B cell (primary cell): ENCODE measurements at regions not wholly inside any gene's neighbourhood (a gene's known extent, or its start where the extent isn't known, plus 50 kb on each side); places are given as distances from the start of the nearest gene placed in this dataset.

ENCODE experiments used
- ATAC-seq: fragments of 200-7000 bp; cut with Tn5 transposase; one replicate; pipeline ENCODE4 v1.10.0; 2021; ENCODE audit warnings: low read depth, mild to moderate bottlenecking, moderate number of reproducible peaks, moderate library complexity
- CTCF ChIA-PET: fragments of 350-600 bp; sonication (Branson Sonifier 250); formaldehyde crosslinking; loops from one replicate; lab custom pipeline; 2021; ENCODE audit warnings: antibody characterized with exemption, inconsistent platforms; lab: Charles Lee
- POLR2A ChIA-PET: fragments of 350-600 bp; sonication (Branson Sonifier 250); formaldehyde crosslinking; loops from one replicate; lab custom pipeline; 2021; ENCODE audit warnings: antibody characterized with exemption; lab: Charles Lee
- DNase-seq: peaks from one replicate; pipeline ENCODE4 v3.0.0; 2013
- H2AFZ ChIP-seq: 2 replicates; pipeline ENCODE4 v1.6.1; 2012; ENCODE audit warnings: mild to moderate bottlenecking, low read depth, low read length; ENCODE audit not compliant: insufficient read depth, poor library complexity, severe bottlenecking
- H3K27ac ChIP-seq, 2 donors: 1 replicate in 1 of 2; 2 replicates in 1 of 2; pipeline ENCODE4 v1.5.1; 2012 to 2013; ENCODE audit warnings: low read length in 2 of 2, mild to moderate bottlenecking in 2 of 2, moderate library complexity in 1 of 2
- H3K27me3 ChIP-seq, 4 experiments: fragments of 200-600 bp in 1 of 4; sonication (generic) in 1 of 4; replicated peaks in 1 of 4; 1 replicate in 2 of 4; 2 replicates in 2 of 4; pipeline versions ENCODE4 v1.6.1 to v1.7.0; 2013 to 2016; ENCODE audit warnings: low read length in 3 of 4, mild to moderate bottlenecking in 2 of 4, mixed read lengths in 1 of 4, moderate library complexity in 1 of 4; ENCODE audit not compliant: insufficient read depth in 4 of 4, control insufficient read depth in 3 of 4; ENCODE audit errors: control extremely low read depth in 1 of 4
- H3K36me3 ChIP-seq, 2 experiments: replicated peaks in 1 of 2; 1 replicate in 1 of 2; 2 replicates in 1 of 2; pipeline versions ENCODE4 v1.6.1 to v1.7.1; 2013; ENCODE audit warnings: low read length in 1 of 2; ENCODE audit not compliant: insufficient read depth in 2 of 2, control insufficient read depth in 1 of 2; ENCODE audit errors: control extremely low read depth in 1 of 2, extremely low read depth in 1 of 2
- H3K4me1 ChIP-seq, 2 donors: fragments of 200-600 bp in 1 of 2; sonication (generic) in 1 of 2; 1 replicate in 1 of 2; 2 replicates in 1 of 2; pipeline versions ENCODE4 v1.5.1 to v1.6.1; 2013 to 2017; ENCODE audit warnings: low read length in 2 of 2; ENCODE audit not compliant: control insufficient read depth in 2 of 2, insufficient read depth in 2 of 2
- H3K4me2 ChIP-seq: replicated peaks from 2 replicates; pipeline ENCODE3; 2012; ENCODE audit warnings: mild to moderate bottlenecking, low read depth, low read length; ENCODE audit not compliant: poor library complexity, severe bottlenecking
- H3K4me3 ChIP-seq, 5 experiments: fragments of 200-600 bp in 1 of 5; sonication (generic) in 1 of 5; 1 replicate in 3 of 5; 2 replicates in 2 of 5; pipeline versions ENCODE4 v1.5.1 to v1.7.0; 2011 to 2016; ENCODE audit warnings: low read length in 4 of 5, mild to moderate bottlenecking in 4 of 5, low read depth in 2 of 5, control low read depth in 1 of 5, moderate library complexity in 1 of 5; ENCODE audit not compliant: insufficient read depth in 1 of 5; ENCODE audit errors: control extremely low read depth in 1 of 5, extremely low read depth in 1 of 5
- H3K79me2 ChIP-seq: fragments of 200-600 bp; sonication (generic); one replicate; pipeline ENCODE4 v1.6.0; 2016; ENCODE audit warnings: low read length; ENCODE audit not compliant: control insufficient read depth, insufficient read depth
- H3K9ac ChIP-seq: fragments of 200-600 bp; sonication (generic); 2 replicates; pipeline ENCODE4 v1.6.1; 2017; ENCODE audit warnings: mild to moderate bottlenecking, low read length, moderate library complexity
- H3K9me3 ChIP-seq, 3 donors: one replicate each; pipeline versions ENCODE4 v1.6.1 to v1.7.1; 2013; ENCODE audit warnings: low read length in 2 of 3; ENCODE audit not compliant: control insufficient read depth in 2 of 3, insufficient read depth in 1 of 3; ENCODE audit errors: control extremely low read depth in 1 of 3
- H4K20me1 ChIP-seq: 2 replicates; pipeline ENCODE4 v1.6.0; 2012; ENCODE audit warnings: mild to moderate bottlenecking, low read length; ENCODE audit not compliant: insufficient read depth, control insufficient read depth, poor library complexity, severe bottlenecking
- H3K27ac Mint-ChIP-seq: one replicate; pipeline ENCODE4 v1.8.0; 2021; ENCODE audit warnings: mixed read lengths
- H3K27me3 Mint-ChIP-seq: one replicate; pipeline ENCODE4 v1.8.0; 2021; ENCODE audit warnings: mixed read lengths
- H3K4me1 Mint-ChIP-seq: one replicate; pipeline ENCODE4 v1.8.0; 2021; ENCODE audit warnings: mixed read lengths
- H3K4me3 Mint-ChIP-seq: one replicate; pipeline ENCODE4 v1.8.0; 2021; ENCODE audit warnings: mixed read lengths
- H3K9me3 Mint-ChIP-seq: one replicate; pipeline ENCODE4 v1.8.0; 2022; ENCODE audit warnings: mixed read lengths; ENCODE audit not compliant: insufficient read depth
- EZH2 ChIP-seq: IDR thresholded peaks from 2 replicates; pipeline ENCODE4 v1.6.1; 2012; ENCODE audit warnings: borderline replicate concordance, low read depth, mild to moderate bottlenecking, moderate library complexity, low read length; ENCODE audit not compliant: insufficient read depth, poor library complexity, severe bottlenecking
- WGBS: methylation state at CpG from one replicate; pipeline ENCODE4 v1.1.5; 2013; ENCODE audit warnings: missing lambda C conversion rate; ENCODE audit not compliant: insufficient coverage; 5-methylcytosine and 5-hydroxymethylcytosine counted together
- intact Hi-C: fragments of 100-400 bp; cut with micrococcal nuclease; formaldehyde crosslinking; loops from one replicate; pipeline ENCODE4 v1.10.0; 2022
- TF ChIP-seq, protein P1 (sequence below): fragments of 200-600 bp; IDR thresholded peaks from one replicate; pipeline ENCODE4 v1.8.0; 2022; ENCODE audit warnings: antibody characterized with exemption, mild to moderate bottlenecking

DNA sequence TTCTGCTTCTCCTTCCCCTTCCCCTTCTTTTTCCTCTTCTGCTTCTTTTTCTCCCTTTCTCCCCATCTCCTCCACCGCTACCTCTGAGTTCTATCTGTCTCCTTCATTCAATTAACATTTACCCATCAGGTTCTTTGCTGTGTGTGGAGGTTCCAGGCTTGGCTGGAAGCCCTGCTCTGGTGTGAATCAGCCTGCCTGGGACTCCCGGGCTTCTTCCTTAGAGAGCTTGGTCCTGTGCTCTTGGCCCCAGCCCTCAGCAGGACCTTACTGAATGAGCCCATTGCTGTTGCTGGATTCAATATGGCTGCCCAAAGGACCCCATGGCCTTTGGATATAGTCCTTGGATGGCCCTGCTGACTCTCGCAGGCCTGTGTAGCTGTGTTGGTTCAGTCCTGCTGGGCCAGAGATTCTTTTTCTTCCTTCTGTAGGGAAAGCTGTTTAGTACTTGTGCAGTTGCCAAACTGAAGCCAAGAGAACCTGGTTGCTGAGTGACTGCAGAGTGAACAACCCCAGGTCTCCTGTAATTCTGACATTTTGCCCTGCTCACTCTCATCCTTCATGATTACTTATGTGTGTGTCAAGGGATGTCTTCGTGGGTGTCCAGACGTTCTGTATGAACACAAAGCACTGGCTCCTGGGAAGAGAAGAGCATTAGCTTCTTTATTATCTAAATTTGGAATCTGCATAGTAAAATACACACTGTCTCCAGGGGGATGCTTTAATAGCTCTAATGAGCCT, 81.0 kb upstream of the ZBED5 start:
- ATAC-seq: no peak
- no peak for DNase-seq
- Histone ChIP-seq H3K27me3 (peaks cover 0 to 5% (median 0%) of the 10 kb centered on the region in 4 experiments), H3K27ac (no peak overlapping the region), H3K36me3 (no peaks in the 10 kb centered on the region), H3K9me3 (peaks cover 0 to 1% (median 0%) of the 10 kb centered on the region in 3 donors), H2AFZ (no peak overlapping the region), H3K9ac (no peak overlapping the region), H4K20me1 (no peaks in the 10 kb centered on the region), H3K4me1 (peaks cover 10% of the 10 kb centered on the region in 2 donors), H3K79me2 (no peaks in the 10 kb centered on the region), H3K4me2 (no peak overlapping the region), H3K4me3 (no peak overlapping the region)
- Mint-ChIP-seq H3K4me1 (peaks cover 4% of the 10 kb centered on the region), H3K9me3 (peaks cover 2% of the 10 kb centered on the region), H3K4me3 (no peak overlapping the region), H3K27ac (no peak overlapping the region), H3K27me3 (no peaks in the 10 kb centered on the region)
- intact Hi-C loops: loop anchor here (10.0 kb wide), 1 partner anchor 686 kb away; the partner anchor contains the start of gene GALNT18
- 94% methylated on average over 2 of the region's 5 CpGs for WGBS
- TF ChIP-seq, protein P1, sequence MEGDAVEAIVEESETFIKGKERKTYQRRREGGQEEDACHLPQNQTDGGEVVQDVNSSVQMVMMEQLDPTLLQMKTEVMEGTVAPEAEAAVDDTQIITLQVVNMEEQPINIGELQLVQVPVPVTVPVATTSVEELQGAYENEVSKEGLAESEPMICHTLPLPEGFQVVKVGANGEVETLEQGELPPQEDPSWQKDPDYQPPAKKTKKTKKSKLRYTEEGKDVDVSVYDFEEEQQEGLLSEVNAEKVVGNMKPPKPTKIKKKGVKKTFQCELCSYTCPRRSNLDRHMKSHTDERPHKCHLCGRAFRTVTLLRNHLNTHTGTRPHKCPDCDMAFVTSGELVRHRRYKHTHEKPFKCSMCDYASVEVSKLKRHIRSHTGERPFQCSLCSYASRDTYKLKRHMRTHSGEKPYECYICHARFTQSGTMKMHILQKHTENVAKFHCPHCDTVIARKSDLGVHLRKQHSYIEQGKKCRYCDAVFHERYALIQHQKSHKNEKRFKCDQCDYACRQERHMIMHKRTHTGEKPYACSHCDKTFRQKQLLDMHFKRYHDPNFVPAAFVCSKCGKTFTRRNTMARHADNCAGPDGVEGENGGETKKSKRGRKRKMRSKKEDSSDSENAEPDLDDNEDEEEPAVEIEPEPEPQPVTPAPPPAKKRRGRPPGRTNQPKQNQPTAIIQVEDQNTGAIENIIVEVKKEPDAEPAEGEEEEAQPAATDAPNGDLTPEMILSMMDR: no peak
- no peak for TF ChIP-seq EZH2
- ChIA-PET CTCF (interaction anchor here (0.7 to 2.7 kb wide), 4 partner anchors 82 to 849 kb away, joined by 3 to 16 read pairs (median 4); no protein-coding TSS in a partner anchor), POLR2A (no interaction called here)

- H3K9me3 ChIP-seq: peaks cover 0 to 1% (median 0%) of the 10 kb centered on the region in 3 donors
- Mint-ChIP-seq H3K4me1 (peaks cover 6% of the 10 kb centered on the region), H3K27me3 (peaks cover 3% of the 10 kb centered on the region), H3K27ac (no peak overlapping the region), H3K9me3 (peaks cover 2% of the 10 kb centered on the region), H3K4me3 (no peak overlapping the region)
- no peak overlapping the region for H3K9ac ChIP-seq
- H3K79me2 ChIP-seq: no peaks in the 10 kb centered on the region
- ChIA-PET CTCF (interaction anchor here (1.2 to 2.7 kb wide), 2 partner anchors 83 to 147 kb away, joined by 3 to 16 read pairs; no protein-coding TSS in a partner anchor), POLR2A (no interaction called here)
- H3K4me3 ChIP-seq: no peak overlapping the region
- H3K27me3 ChIP-seq: peaks cover 0 to 5% (median 2%) of the 10 kb centered on the region in 4 experiments
- H4K20me1 ChIP-seq: no peaks in the 10 kb centered on the region
- peaks cover 10 to 11% of the 10 kb centered on the region in 2 donors for H3K4me1 ChIP-seq
- no peaks in the 10 kb centered on the region for H3K36me3 ChIP-seq
- H3K27ac ChIP-seq: no peak overlapping the region
- TF ChIP-seq, protein P1: no peak
- no peak for TF ChIP-seq EZH2
- intact Hi-C loops: loop anchor here (10.0 kb wide), 1 partner anchor 687 kb away; the partner anchor contains the start of gene GALNT18
- no peak overlapping the region for H3K4me2 ChIP-seq
- no peak for DNase-seq
- no peak overlapping the region for H2AFZ ChIP-seq
- ATAC-seq: no peak
- 96% methylated on average over 5 of the region's 5 CpGs for WGBS
These were observed 80.4 kb upstream of the ZBED5 start for GRCh38 chr11:10938231-10938630.
